GM13976 (cell line): ENCODE measurements at regions not wholly inside any gene's neighbourhood (a gene's known extent, or its start where the extent isn't known, plus 50 kb on each side); places are given as distances from the start of the nearest gene placed in this dataset.

Experiments
- DNase-seq: peaks from one replicate; pipeline ENCODE4 v3.0.0; 2012; ENCODE audit warnings: low spot score
- in situ Hi-C: fragments of 300-500 bp; cut with MboI; formaldehyde crosslinking; loops from one replicate; pipeline ENCODE4 v1.12.0; 2022; ENCODE audit warnings: low sequenced_read_pairs, mixed read lengths, inconsistent platforms; ENCODE audit not compliant: unreplicated experiment
- TF ChIP-seq, protein P1 (sequence below): IDR thresholded peaks from 2 replicates; pipeline ENCODE4 v1.5.1; 2012; ENCODE audit warnings: borderline replicate concordance, mild to moderate bottlenecking; ENCODE audit not compliant: insufficient read depth; ENCODE audit errors: extremely low read depth, missing control alignments, control extremely low read depth

DNA sequence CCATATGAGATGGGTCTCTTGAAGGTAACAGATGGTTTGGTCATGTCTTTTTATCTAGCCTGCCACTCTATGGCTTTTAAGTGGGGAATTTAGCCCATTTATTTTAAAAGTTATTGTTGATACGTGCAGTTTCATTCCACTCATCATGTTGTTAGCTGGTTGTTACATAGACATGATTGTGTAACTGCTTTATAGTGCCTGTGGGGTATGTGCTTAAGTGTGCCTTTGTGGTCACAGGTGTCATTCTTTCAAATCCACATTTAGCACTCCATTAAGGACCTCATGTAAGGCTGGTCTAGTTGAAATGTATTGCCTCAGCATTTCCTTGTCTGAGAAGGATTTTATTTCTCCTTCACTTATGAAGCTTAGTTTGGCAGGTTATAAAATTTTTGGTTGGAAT is 263.8 kb upstream of the LUZP2 start:
- in situ Hi-C loops, result no loop called here
- TF ChIP-seq, protein P1, sequence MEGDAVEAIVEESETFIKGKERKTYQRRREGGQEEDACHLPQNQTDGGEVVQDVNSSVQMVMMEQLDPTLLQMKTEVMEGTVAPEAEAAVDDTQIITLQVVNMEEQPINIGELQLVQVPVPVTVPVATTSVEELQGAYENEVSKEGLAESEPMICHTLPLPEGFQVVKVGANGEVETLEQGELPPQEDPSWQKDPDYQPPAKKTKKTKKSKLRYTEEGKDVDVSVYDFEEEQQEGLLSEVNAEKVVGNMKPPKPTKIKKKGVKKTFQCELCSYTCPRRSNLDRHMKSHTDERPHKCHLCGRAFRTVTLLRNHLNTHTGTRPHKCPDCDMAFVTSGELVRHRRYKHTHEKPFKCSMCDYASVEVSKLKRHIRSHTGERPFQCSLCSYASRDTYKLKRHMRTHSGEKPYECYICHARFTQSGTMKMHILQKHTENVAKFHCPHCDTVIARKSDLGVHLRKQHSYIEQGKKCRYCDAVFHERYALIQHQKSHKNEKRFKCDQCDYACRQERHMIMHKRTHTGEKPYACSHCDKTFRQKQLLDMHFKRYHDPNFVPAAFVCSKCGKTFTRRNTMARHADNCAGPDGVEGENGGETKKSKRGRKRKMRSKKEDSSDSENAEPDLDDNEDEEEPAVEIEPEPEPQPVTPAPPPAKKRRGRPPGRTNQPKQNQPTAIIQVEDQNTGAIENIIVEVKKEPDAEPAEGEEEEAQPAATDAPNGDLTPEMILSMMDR, result no peak
- DNase-seq, result no peak

DNA sequence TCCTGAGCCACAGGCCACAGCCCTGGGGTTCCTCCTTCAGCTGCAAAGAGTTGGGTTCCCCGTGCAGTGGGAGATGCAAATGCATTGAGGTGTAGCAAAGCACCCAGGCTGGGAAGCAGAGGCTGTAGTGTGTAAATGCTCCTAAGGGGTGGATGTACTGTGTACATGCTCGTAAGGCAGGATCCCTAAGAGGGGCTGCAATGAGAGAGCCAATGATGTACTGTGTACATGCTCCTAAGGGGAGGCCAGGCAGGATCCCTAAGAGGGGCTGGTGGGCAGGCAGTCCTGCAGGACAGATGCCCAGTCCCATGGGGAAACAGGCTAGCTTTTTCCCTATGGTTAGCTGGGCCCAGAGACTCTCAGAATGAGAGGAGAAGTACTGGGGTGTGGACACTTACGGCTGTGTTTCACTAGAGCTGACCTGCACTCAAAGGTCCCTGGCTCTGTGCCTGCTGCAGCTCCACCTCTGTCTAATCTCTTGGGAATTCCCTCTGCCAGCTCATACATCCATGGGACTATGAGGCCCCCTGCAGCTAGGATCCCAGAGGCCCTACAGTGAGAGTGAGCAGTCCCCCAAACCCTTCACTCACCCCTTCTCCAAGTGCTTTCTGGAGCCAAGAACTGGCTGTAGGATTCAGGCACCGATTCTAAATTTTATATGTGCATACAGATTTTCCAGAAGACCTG is 261.9 kb upstream of the LUZP2 start:
- TF ChIP-seq, protein P1, result no peak
- in situ Hi-C loops, result no loop called here
- no peak for DNase-seq

DNA sequence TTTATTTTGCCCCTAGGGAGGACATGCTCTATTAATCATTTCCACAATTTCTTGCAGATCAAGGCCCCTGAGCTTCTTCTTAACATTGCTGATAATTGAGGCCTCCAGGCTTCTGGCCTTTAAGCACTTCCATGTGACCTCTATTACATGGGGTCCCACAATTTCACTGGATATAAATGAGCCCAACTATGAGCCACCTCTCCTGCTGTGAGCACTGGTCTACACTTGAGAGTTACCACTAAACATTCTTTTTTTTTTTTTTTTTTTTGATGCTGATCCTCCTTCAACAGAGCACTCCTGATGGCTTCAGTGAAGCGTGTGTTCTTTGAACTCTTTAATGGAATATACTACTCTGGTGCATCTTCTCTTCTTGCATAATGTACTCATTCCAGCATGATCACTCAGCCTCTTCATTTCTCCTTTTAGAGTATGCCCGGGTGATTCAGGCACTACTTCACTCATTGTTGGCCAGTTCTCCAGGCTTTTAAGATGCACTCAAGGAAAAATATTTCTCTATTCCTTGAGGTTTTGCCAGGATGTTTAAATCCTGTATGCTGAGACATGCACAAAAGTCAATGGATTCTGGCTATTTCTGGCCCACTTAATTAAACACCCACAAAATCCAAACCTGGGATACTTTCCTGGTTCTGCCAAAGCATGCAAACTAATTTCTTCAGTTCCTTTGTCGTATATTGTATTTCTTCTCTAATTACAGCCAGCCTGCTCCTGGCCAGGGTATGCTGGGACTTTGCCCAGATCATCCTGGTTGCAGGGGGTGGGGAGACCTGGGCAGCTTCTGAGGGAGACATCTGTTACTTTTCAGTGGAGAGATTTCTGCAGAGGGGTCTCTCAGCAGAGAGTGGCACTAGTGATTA is 257.8 kb upstream of the LUZP2 start:
- DNase-seq, result no peak
- in situ Hi-C loops, result no loop called here
- TF ChIP-seq, protein P1, result no peak

DNA sequence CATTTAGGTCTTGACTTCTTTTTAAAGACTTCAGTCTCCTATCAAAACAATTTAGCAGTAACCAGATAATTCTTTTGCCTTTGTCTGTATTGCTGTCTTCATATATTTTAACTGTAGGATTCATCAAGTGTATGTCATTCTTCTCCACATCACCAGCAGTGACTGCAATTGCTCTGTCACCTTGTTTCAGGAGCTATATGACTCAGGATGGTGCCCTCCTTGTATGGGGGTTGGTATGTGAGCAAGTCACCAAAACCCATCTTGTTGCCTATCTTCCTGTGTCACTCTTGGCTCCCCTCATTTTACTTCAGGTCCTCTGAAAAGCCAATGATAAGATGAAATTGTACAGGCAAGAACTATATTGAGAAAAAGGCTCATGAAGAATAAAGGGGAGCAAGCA is 256.9 kb upstream of the LUZP2 start:
- in situ Hi-C loops, result no loop called here
- TF ChIP-seq, protein P1, result no peak
- DNase-seq, result no peak

DNA sequence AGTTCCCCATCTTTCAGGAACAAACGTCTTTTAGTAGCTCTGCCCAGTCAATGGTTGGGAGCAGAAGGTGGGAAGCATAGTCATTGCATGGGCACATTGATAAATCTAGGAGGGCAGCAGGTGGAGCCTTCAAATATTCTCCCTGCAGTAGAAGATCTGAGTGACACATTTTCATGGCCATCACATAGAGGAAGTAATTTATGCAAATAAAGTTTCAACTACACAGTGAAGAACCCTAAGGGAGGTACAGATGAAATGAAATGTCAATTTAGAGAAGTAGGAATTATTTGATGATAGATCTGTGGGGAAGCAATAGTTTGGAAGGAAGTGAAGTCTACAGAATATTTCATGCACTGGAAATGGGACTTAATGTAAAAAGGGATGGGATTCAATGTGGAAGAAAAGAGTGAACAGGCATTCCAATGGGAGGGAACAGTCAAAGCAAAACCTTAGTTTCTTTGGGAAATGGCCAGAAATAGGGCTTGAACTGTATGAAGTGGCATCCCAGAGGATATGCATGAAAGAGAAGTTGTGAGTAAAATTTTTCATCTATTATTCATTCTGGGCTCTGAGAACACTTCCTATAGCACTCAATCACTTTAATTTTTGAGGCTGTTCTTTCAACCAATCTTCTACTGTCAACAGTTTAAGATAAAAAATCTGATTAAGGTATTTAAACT is 256.2 kb upstream of the LUZP2 start:
- TF ChIP-seq, protein P1, result no peak
- in situ Hi-C loops, result no loop called here
- DNase-seq, result no peak

DNA sequence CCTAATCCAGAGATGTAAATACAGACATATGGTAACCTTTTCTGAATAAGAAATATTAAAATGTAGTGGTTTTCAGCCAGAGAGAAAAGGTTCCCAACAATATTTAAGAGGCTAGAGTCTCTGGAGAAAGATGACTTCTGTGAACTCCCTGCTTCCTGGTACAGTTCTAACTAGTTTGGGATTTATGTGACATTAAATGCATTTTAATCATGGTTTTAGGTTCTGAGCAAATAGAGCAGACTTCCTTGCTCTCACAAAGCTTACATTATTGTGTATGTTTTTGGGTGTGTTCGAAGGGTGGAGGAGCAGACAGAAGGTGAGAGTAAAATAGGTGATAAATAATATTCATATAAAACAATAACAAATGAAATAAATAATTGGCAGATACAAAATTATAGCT is 250.1 kb upstream of the LUZP2 start:
- in situ Hi-C loops, result no loop called here
- no peak for DNase-seq
- TF ChIP-seq, protein P1, result no peak
